ENCODE measurements at regions not wholly inside any gene's neighbourhood (a gene's known extent, or its start where the extent isn't known, plus 50 kb on each side); places are given as distances from the start of the nearest gene placed in this dataset.

DNA sequence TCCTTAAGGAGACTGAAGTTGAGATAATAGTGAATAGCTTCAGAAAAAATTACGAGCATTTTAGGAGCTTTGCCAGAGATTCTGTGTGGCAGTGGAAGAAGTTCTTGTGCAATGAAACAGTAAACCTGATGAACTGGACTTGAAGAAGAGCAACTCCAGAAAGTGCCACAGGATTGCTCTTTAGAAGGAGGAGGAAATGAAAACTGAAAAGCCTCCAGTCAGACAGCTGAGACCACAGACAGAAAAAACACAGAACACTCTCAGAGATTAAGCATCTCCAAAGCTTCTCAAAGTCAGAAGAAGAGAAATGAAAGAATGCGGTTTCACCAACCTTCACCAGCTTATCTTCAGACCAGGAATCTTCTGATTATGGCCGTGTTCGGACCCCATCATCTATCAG lies 329.7 kb upstream of the CNTNAP5 start:
- TF ChIP-seq, protein P1, sequence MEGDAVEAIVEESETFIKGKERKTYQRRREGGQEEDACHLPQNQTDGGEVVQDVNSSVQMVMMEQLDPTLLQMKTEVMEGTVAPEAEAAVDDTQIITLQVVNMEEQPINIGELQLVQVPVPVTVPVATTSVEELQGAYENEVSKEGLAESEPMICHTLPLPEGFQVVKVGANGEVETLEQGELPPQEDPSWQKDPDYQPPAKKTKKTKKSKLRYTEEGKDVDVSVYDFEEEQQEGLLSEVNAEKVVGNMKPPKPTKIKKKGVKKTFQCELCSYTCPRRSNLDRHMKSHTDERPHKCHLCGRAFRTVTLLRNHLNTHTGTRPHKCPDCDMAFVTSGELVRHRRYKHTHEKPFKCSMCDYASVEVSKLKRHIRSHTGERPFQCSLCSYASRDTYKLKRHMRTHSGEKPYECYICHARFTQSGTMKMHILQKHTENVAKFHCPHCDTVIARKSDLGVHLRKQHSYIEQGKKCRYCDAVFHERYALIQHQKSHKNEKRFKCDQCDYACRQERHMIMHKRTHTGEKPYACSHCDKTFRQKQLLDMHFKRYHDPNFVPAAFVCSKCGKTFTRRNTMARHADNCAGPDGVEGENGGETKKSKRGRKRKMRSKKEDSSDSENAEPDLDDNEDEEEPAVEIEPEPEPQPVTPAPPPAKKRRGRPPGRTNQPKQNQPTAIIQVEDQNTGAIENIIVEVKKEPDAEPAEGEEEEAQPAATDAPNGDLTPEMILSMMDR (IDR thresholded peaks at IDR 0.05): no peak
- TF ChIP-seq POLR2A (IDR thresholded peaks at IDR 0.05): no peak

Data from esophagus squamous epithelium (tissue), 4 donors.